KMS-11 (cell line): ENCODE measurements at regions not wholly inside any gene's neighbourhood (a gene's known extent, or its start where the extent isn't known, plus 50 kb on each side); places are given as distances from the start of the nearest gene placed in this dataset.

Experiments
- H2AFZ ChIP-seq: fragments of 200-600 bp; sonication (generic); 2 replicates; pipeline ENCODE4 v1.6.1; 2016; ENCODE audit warnings: antibody characterized with exemption, mixed run types, low read depth
- H3K27ac ChIP-seq: fragments of 200-600 bp; sonication (generic); 2 replicates; pipeline ENCODE4 v1.6.1; 2016; ENCODE audit warnings: mild to moderate bottlenecking, mixed run types
- H3K27me3 ChIP-seq: fragments of 200-600 bp; sonication (generic); 2 replicates; pipeline ENCODE4 v1.6.1; 2017; ENCODE audit warnings: mild to moderate bottlenecking, low read depth, mixed run types, moderate library complexity; ENCODE audit not compliant: insufficient read depth
- H3K36me3 ChIP-seq: fragments of 200-600 bp; sonication (generic); 2 replicates; pipeline ENCODE4 v1.6.1; 2017; ENCODE audit warnings: mild to moderate bottlenecking, mixed run types; ENCODE audit not compliant: insufficient read depth
- H3K4me1 ChIP-seq: fragments of 200-600 bp; sonication (generic); 2 replicates; pipeline ENCODE4 v1.6.1; 2016; ENCODE audit warnings: mild to moderate bottlenecking, low read depth, mixed run types; ENCODE audit not compliant: poor library complexity, severe bottlenecking
- H3K4me2 ChIP-seq: fragments of 200-600 bp; sonication (generic); 2 replicates; pipeline ENCODE4 v1.7.0; 2016; ENCODE audit warnings: mild to moderate bottlenecking, mixed run types
- H3K4me3 ChIP-seq: fragments of 200-600 bp; sonication (generic); IDR thresholded peaks from 2 replicates; pipeline ENCODE4 v1.6.1; 2017; ENCODE audit warnings: low read depth, low read length, mixed read lengths; ENCODE audit not compliant: insufficient read depth
- H3K79me2 ChIP-seq: fragments of 200-600 bp; sonication (generic); 2 replicates; pipeline ENCODE4 v1.6.1; 2016; ENCODE audit warnings: low read depth, mixed run types; ENCODE audit not compliant: insufficient read depth
- H3K9ac ChIP-seq: fragments of 200-600 bp; sonication (generic); 2 replicates; pipeline ENCODE4 v1.6.1; 2016; ENCODE audit warnings: mild to moderate bottlenecking, mixed run types
- H4K20me1 ChIP-seq: fragments of 200-600 bp; sonication (generic); 2 replicates; pipeline ENCODE4 v1.6.1; 2016; ENCODE audit warnings: mild to moderate bottlenecking, mixed run types; ENCODE audit not compliant: insufficient read depth
- TF ChIP-seq, protein P1 (sequence below): fragments of 200-600 bp; sonication (generic); conservative IDR thresholded peaks from 2 replicates; pipeline ENCODE4 v1.6.1; 2017; ENCODE audit warnings: low read depth, mild to moderate bottlenecking, antibody characterized with exemption, low read length, moderate library complexity, mixed read lengths

DNA sequence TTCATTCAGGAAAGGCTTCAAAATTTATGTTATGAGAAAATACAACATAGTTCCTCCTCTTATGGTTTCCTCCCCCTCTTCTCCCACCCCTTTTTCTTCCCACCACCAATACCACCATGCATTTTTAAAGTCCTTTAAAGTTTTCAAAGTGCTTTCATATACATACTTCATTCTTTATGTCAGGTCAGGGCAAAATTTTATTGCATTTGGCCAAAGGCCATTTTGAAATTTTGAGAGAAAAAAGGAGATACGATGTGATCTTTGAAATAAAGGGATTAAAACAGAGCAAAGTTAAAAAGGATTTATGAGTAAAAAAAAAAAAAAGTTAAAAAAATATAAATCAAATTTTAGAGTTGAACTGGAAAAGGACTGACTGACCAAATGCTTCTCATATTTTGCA, 792.5 kb upstream of the FANCL start:
- H3K4me2 ChIP-seq, result no peak overlapping the region
- H3K36me3 ChIP-seq, result no peaks in the 10 kb centered on the region
- H3K27ac ChIP-seq, result no peak overlapping the region
- H3K27me3 ChIP-seq, result no peaks in the 10 kb centered on the region
- H3K4me1 ChIP-seq, result no peaks in the 10 kb centered on the region
- TF ChIP-seq, protein P1, sequence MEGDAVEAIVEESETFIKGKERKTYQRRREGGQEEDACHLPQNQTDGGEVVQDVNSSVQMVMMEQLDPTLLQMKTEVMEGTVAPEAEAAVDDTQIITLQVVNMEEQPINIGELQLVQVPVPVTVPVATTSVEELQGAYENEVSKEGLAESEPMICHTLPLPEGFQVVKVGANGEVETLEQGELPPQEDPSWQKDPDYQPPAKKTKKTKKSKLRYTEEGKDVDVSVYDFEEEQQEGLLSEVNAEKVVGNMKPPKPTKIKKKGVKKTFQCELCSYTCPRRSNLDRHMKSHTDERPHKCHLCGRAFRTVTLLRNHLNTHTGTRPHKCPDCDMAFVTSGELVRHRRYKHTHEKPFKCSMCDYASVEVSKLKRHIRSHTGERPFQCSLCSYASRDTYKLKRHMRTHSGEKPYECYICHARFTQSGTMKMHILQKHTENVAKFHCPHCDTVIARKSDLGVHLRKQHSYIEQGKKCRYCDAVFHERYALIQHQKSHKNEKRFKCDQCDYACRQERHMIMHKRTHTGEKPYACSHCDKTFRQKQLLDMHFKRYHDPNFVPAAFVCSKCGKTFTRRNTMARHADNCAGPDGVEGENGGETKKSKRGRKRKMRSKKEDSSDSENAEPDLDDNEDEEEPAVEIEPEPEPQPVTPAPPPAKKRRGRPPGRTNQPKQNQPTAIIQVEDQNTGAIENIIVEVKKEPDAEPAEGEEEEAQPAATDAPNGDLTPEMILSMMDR, result no peak
- no peaks in the 10 kb centered on the region for H3K79me2 ChIP-seq
- H2AFZ ChIP-seq, result no peak overlapping the region
- H3K9ac ChIP-seq, result no peak overlapping the region
- no peaks in the 10 kb centered on the region for H4K20me1 ChIP-seq
- H3K4me3 ChIP-seq, result no peak overlapping the region

- Histone ChIP-seq H3K9ac (no peak overlapping the region), H3K79me2 (no peaks in the 10 kb centered on the region), H2AFZ (no peak overlapping the region), H4K20me1 (no peaks in the 10 kb centered on the region), H3K27me3 (no peaks in the 10 kb centered on the region), H3K27ac (no peak overlapping the region), H3K4me2 (no peak overlapping the region), H3K36me3 (no peaks in the 10 kb centered on the region), H3K4me3 (no peak overlapping the region), H3K4me1 (peaks cover 4% of the 10 kb centered on the region)
- TF ChIP-seq, protein P1, result no peak
Observed at GRCh38 chr2:59032499-59032898, 791.4 kb upstream of the FANCL start.

DNA sequence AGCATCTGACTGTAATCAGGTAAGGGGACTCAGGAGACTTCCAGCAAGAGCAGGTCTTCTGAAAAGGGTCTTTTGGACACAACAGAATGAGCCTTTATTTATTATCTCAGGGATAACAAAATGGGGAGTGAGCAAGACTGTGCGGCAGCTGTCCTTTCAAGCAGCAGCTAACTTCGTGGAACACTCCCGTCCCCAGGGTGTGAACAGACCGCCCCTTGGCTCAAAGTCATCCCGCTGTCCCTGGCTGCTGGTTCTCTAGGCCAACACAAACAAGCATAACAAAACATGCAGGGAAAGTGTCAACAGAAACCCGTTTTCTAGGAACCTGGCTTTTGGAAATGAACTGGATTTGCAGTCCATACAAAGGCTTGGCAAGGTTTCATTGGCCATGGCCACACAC, 787.9 kb upstream of the FANCL start:
- H3K4me2 ChIP-seq, result no peak overlapping the region
- no peaks in the 10 kb centered on the region for H4K20me1 ChIP-seq
- no peaks in the 10 kb centered on the region for H3K27me3 ChIP-seq
- TF ChIP-seq, protein P1, result no peak
- H3K27ac ChIP-seq, result no peak overlapping the region
- H3K4me1 ChIP-seq, result peaks cover 4% of the 10 kb centered on the region
- H3K9ac ChIP-seq, result no peak overlapping the region
- no peak overlapping the region for H3K4me3 ChIP-seq
- no peak overlapping the region for H2AFZ ChIP-seq
- H3K36me3 ChIP-seq, result no peaks in the 10 kb centered on the region
- H3K79me2 ChIP-seq, result no peaks in the 10 kb centered on the region

- no peak overlapping the region for H3K27ac ChIP-seq
- H3K4me2 ChIP-seq, result no peak overlapping the region
- H3K4me3 ChIP-seq, result no peak overlapping the region
- no peak overlapping the region for H3K9ac ChIP-seq
- no peaks in the 10 kb centered on the region for H3K27me3 ChIP-seq
- H3K79me2 ChIP-seq, result no peaks in the 10 kb centered on the region
- no peaks in the 10 kb centered on the region for H3K36me3 ChIP-seq
- TF ChIP-seq, protein P1, result no peak
- no peaks in the 10 kb centered on the region for H4K20me1 ChIP-seq
- H3K4me1 ChIP-seq, result peaks cover 4% of the 10 kb centered on the region
- no peak overlapping the region for H2AFZ ChIP-seq
Observed at GRCh38 chr2:59027320-59027719, 786.2 kb upstream of the FANCL start.
